ENCODE measurements at regions not wholly inside any gene's neighbourhood (a gene's known extent, or its start where the extent isn't known, plus 50 kb on each side); places are given as distances from the start of the nearest gene placed in this dataset.

DNA sequence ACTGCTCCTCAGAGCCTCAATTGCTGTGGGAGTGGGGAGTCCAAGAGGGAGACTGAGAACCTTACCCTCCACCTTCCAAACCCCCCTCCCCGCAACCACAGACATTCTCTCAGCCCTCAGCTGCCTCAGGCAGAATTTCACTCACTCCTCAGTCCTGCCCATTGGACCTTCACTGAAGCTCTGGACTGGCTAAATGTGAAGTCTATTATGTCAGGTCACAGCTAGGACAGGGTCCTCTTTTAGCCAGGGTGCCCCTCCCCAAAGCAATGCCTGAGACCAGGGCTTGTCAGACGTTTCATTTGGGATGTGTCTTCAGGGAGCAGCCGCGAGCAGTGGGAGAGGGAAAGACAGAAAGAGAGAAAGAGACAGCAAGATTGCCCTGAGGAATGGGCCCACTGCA, 199.3 kb upstream of the CCDC68 start:
- H4K20me1 ChIP-seq (ENCODE audit: low read depth): no peaks in the 10 kb centered on the region
- no peak overlapping the region for H3K9ac ChIP-seq
- Mint-ChIP-seq H3K27ac (no peak overlapping the region), H3K27me3 (ENCODE audit: insufficient read depth, low read depth) (peaks cover 6% of the 10 kb centered on the region), H3K4me1 (no peaks in the 10 kb centered on the region), H3K9me3 (no peaks in the 10 kb centered on the region), H3K4me3 (no peak overlapping the region), H3K36me3 (no peaks in the 10 kb centered on the region)
- H3K27me3 ChIP-seq: no peaks in the 10 kb centered on the region
- no peak for DNase-seq (ENCODE audit: low spot score)
- H3F3A ChIP-seq (ENCODE audit: low read depth): no peaks in the 10 kb centered on the region
- no peak overlapping the region for H3K4me2 ChIP-seq
- H3K4me3 ChIP-seq: no peak overlapping the region
- TF ChIP-seq CTCF (IDR thresholded peaks at IDR 0.05) (no peak), EZH2 (IDR thresholded peaks at IDR 0.05) (no peak), EZH2phosphoT487 (IDR thresholded peaks at IDR 0.05) (no peak)
- no peaks in the 10 kb centered on the region for H3K9me3 ChIP-seq (ENCODE audit: low read depth)
- H3K27ac ChIP-seq: no peak overlapping the region
- no peaks in the 10 kb centered on the region for H3K79me2 ChIP-seq (ENCODE audit: low read depth)
- H3K36me3 ChIP-seq: no peaks in the 10 kb centered on the region
- H2AFZ ChIP-seq (replicated peaks): no peak overlapping the region
- H3K4me1 ChIP-seq: no peaks in the 10 kb centered on the region

- Mint-ChIP-seq H3K4me3 (no peak overlapping the region), H3K9me3 (no peaks in the 10 kb centered on the region), H3K27ac (no peak overlapping the region), H3K27me3 (ENCODE audit: insufficient read depth, low read depth) (no peaks in the 10 kb centered on the region), H3K4me1 (no peaks in the 10 kb centered on the region), H3K36me3 (no peaks in the 10 kb centered on the region)
- no peaks in the 10 kb centered on the region for H3K27me3 ChIP-seq
- H3K4me1 ChIP-seq: no peaks in the 10 kb centered on the region
- H3K4me2 ChIP-seq: no peak overlapping the region
- no peak overlapping the region for H2AFZ ChIP-seq (replicated peaks)
- TF ChIP-seq EZH2phosphoT487 (IDR thresholded peaks at IDR 0.05) (no peak), CTCF (IDR thresholded peaks at IDR 0.05) (no peak), EZH2 (IDR thresholded peaks at IDR 0.05) (no peak)
- no peak overlapping the region for H3K9ac ChIP-seq
- no peak overlapping the region for H3K4me3 ChIP-seq
- H3K27ac ChIP-seq: no peak overlapping the region
- H3K9me3 ChIP-seq (ENCODE audit: low read depth): no peaks in the 10 kb centered on the region
- no peaks in the 10 kb centered on the region for H3K79me2 ChIP-seq (ENCODE audit: low read depth)
- no peaks in the 10 kb centered on the region for H3F3A ChIP-seq (ENCODE audit: low read depth)
- H4K20me1 ChIP-seq (ENCODE audit: low read depth): no peaks in the 10 kb centered on the region
- DNase-seq (ENCODE audit: low spot score): no peak
- no peaks in the 10 kb centered on the region for H3K36me3 ChIP-seq
Observed at GRCh38 chr18:55153346-55153745, 194.1 kb upstream of the CCDC68 start.

GRCh38 chr18:55152801-55153200, 193.5 kb upstream of the CCDC68 start:
- H3K4me2 ChIP-seq: no peak overlapping the region
- no peaks in the 10 kb centered on the region for H3K4me1 ChIP-seq
- no peaks in the 10 kb centered on the region for H3K27me3 Mint-ChIP-seq (ENCODE audit: insufficient read depth, low read depth)
- H4K20me1 ChIP-seq (ENCODE audit: low read depth): no peaks in the 10 kb centered on the region
- no peak overlapping the region for H2AFZ ChIP-seq (replicated peaks)
- H3K36me3 Mint-ChIP-seq: no peaks in the 10 kb centered on the region
- H3K27ac ChIP-seq: no peak overlapping the region
- no peak for TF ChIP-seq EZH2 (IDR thresholded peaks at IDR 0.05)
- no peak for TF ChIP-seq CTCF (IDR thresholded peaks at IDR 0.05)
- TF ChIP-seq EZH2phosphoT487 (IDR thresholded peaks at IDR 0.05): no peak
- no peaks in the 10 kb centered on the region for H3F3A ChIP-seq (ENCODE audit: low read depth)
- H3K79me2 ChIP-seq (ENCODE audit: low read depth): no peaks in the 10 kb centered on the region
- no peaks in the 10 kb centered on the region for H3K27me3 ChIP-seq
- no peak overlapping the region for H3K9ac ChIP-seq
- no peak overlapping the region for H3K4me3 ChIP-seq
- no peaks in the 10 kb centered on the region for H3K9me3 ChIP-seq (ENCODE audit: low read depth)
- H3K9me3 Mint-ChIP-seq: no peaks in the 10 kb centered on the region
- H3K4me1 Mint-ChIP-seq: no peaks in the 10 kb centered on the region
- no peaks in the 10 kb centered on the region for H3K36me3 ChIP-seq
- no peak overlapping the region for H3K27ac Mint-ChIP-seq
- H3K4me3 Mint-ChIP-seq: no peak overlapping the region
- DNase-seq (ENCODE audit: low spot score): no peak

- Histone ChIP-seq H3K79me2 (ENCODE audit: low read depth) (no peaks in the 10 kb centered on the region), H3K27me3 (no peaks in the 10 kb centered on the region), H3K4me3 (no peak overlapping the region), H3K4me1 (no peaks in the 10 kb centered on the region), H3K27ac (no peak overlapping the region), H2AFZ (replicated peaks) (no peak overlapping the region), H3K9ac (no peak overlapping the region), H3K4me2 (no peak overlapping the region), H3K36me3 (no peaks in the 10 kb centered on the region), H3K9me3 (ENCODE audit: low read depth) (no peaks in the 10 kb centered on the region), H3F3A (ENCODE audit: low read depth) (no peaks in the 10 kb centered on the region), H4K20me1 (ENCODE audit: low read depth) (no peaks in the 10 kb centered on the region)
- no peak overlapping the region for H3K4me3 Mint-ChIP-seq
- no peak overlapping the region for H3K27ac Mint-ChIP-seq
- no peak for TF ChIP-seq EZH2 (IDR thresholded peaks at IDR 0.05)
- TF ChIP-seq CTCF (IDR thresholded peaks at IDR 0.05): no peak
- no peak for TF ChIP-seq EZH2phosphoT487 (IDR thresholded peaks at IDR 0.05)
- H3K27me3 Mint-ChIP-seq (ENCODE audit: insufficient read depth, low read depth): peaks cover 6% of the 10 kb centered on the region
- no peaks in the 10 kb centered on the region for H3K36me3 Mint-ChIP-seq
- DNase-seq (ENCODE audit: low spot score): no peak
- no peaks in the 10 kb centered on the region for H3K4me1 Mint-ChIP-seq
- H3K9me3 Mint-ChIP-seq: no peaks in the 10 kb centered on the region
Observed at GRCh38 chr18:55149994-55150393, 190.7 kb upstream of the CCDC68 start.

All from neural progenitor cell (in vitro differentiated cells).